Epithelial cell of proximal tubule (primary cell): ENCODE measurements at regions not wholly inside any gene's neighbourhood (a gene's known extent, or its start where the extent isn't known, plus 50 kb on each side); places are given as distances from the start of the nearest gene placed in this dataset.

Experiments used
- DNase-seq: peaks from one replicate; pipeline ENCODE4 v3.0.0-alpha.2; 2011; ENCODE audit warnings: low read depth
- H3K4me3 ChIP-seq: 2 replicates; pipeline ENCODE4 v1.5.1; 2011; ENCODE audit warnings: low read depth, mild to moderate bottlenecking, low read length
- CTCF ChIP-seq: conservative IDR thresholded peaks from 2 replicates; pipeline ENCODE4 v1.5.1; 2012; ENCODE audit warnings: low read depth, mild to moderate bottlenecking, low read length

- no peak for DNase-seq
- no peak for TF ChIP-seq CTCF
- no peak overlapping the region for H3K4me3 ChIP-seq
These were observed 64.5 kb upstream of the ANKRD1 start for GRCh38 chr10:90985321-90985933.

GRCh38 chr10:90986136-90986760 is 65.4 kb upstream of the ANKRD1 start:
- no peak overlapping the region for H3K4me3 ChIP-seq
- no peak for TF ChIP-seq CTCF
- no peak for DNase-seq

GRCh38 chr10:90986870-90987269 is 66.0 kb upstream of the ANKRD1 start:
- TF ChIP-seq CTCF = no peak

GRCh38 chr10:90987383-90987782 is 66.5 kb upstream of the ANKRD1 start:
- no peak for DNase-seq
- TF ChIP-seq CTCF = no peak
- H3K4me3 ChIP-seq = no peak overlapping the region

More at GRCh38 chr10:90986870-90987269, 66.0 kb upstream of the ANKRD1 start:
- H3K4me3 ChIP-seq = no peak overlapping the region
- no peak for DNase-seq

GRCh38 chr10:90988024-90988423 is 67.1 kb upstream of the ANKRD1 start:
- no peak for TF ChIP-seq CTCF
- H3K4me3 ChIP-seq = no peak overlapping the region
- no peak for DNase-seq

- no peak for DNase-seq
- TF ChIP-seq CTCF = no peak
- no peak overlapping the region for H3K4me3 ChIP-seq
These were observed 67.9 kb upstream of the ANKRD1 start for GRCh38 chr10:90988802-90989201.

GRCh38 chr10:90989378-90989777 is 68.5 kb upstream of the ANKRD1 start:
- no peak for TF ChIP-seq CTCF
- no peak overlapping the region for H3K4me3 ChIP-seq
- no peak for DNase-seq
